Brain microvascular endothelial cell (primary cell): ENCODE measurements at regions not wholly inside any gene's neighbourhood (a gene's known extent, or its start where the extent isn't known, plus 50 kb on each side); places are given as distances from the start of the nearest gene placed in this dataset.
"Not testable (repeated sequence)": the region's sequence is repeated elsewhere in the genome, so short reads cannot be mapped to it uniquely, and the experiment has no call there.

Source experiments
- DNase-seq: peaks from one replicate; pipeline ENCODE4 v3.0.0-alpha.2; 2020
- H3K27ac ChIP-seq: fragments of 250-450 bp; sonication (Bioruptor Pico); 2 replicates; pipeline ENCODE4 v1.5.1; 2020; ENCODE audit warnings: mild to moderate bottlenecking, moderate library complexity
- H3K27me3 ChIP-seq: fragments of 250-450 bp; sonication (Bioruptor Pico); replicated peaks from 2 replicates; pipeline ENCODE4 v1.5.1; 2020; ENCODE audit warnings: mild to moderate bottlenecking
- H3K36me3 ChIP-seq: fragments of 250-450 bp; sonication (Bioruptor Pico); replicated peaks from 2 replicates; pipeline ENCODE4 v1.5.1; 2020; ENCODE audit warnings: mild to moderate bottlenecking
- H3K4me3 ChIP-seq: 2 replicates; pipeline ENCODE4 v1.5.1; 2011; ENCODE audit warnings: low read depth, mild to moderate bottlenecking, control low read depth, low read length, moderate library complexity
- in situ Hi-C: cut with HindIII; loops from 2 replicates; pipeline ENCODE4 v1.10.0; 2017; ENCODE audit warnings: low sequenced_read_pairs, low pct_ligation_motif_present
- TF ChIP-seq, protein P1 (sequence below): IDR thresholded peaks from 2 replicates; pipeline ENCODE4 v1.5.1; 2011; ENCODE audit warnings: low read depth, mild to moderate bottlenecking, moderate library complexity, low read length, control low read depth, inconsistent platforms; ENCODE audit errors: missing control alignments

DNA sequence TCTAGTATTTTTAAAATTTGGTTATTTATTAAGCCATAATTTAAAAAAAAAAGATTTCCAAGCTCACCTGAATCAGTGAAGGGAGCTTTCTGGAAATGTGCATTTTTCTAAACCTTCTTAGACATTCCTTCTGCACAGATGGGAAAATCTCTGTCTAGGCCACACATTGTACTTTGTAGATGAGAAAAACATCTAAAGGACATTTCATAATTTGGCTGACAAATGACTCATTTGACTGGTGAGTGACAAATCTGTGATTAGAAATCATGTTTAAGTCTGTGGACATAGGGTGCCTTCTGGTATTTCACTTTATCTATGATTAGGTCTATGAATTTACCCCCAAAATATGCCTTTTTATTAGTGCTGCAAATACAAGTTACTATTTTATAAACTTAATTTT is 1044.9 kb upstream of the FLRT2 start:
- TF ChIP-seq, protein P1, sequence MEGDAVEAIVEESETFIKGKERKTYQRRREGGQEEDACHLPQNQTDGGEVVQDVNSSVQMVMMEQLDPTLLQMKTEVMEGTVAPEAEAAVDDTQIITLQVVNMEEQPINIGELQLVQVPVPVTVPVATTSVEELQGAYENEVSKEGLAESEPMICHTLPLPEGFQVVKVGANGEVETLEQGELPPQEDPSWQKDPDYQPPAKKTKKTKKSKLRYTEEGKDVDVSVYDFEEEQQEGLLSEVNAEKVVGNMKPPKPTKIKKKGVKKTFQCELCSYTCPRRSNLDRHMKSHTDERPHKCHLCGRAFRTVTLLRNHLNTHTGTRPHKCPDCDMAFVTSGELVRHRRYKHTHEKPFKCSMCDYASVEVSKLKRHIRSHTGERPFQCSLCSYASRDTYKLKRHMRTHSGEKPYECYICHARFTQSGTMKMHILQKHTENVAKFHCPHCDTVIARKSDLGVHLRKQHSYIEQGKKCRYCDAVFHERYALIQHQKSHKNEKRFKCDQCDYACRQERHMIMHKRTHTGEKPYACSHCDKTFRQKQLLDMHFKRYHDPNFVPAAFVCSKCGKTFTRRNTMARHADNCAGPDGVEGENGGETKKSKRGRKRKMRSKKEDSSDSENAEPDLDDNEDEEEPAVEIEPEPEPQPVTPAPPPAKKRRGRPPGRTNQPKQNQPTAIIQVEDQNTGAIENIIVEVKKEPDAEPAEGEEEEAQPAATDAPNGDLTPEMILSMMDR = no peak
- H3K27me3 ChIP-seq = no peaks in the 10 kb centered on the region
- in situ Hi-C loops = no loop called here
- no peaks in the 10 kb centered on the region for H3K36me3 ChIP-seq
- H3K27ac ChIP-seq = no peak overlapping the region
- H3K4me3 ChIP-seq = no peak overlapping the region
- no peak for DNase-seq

DNA sequence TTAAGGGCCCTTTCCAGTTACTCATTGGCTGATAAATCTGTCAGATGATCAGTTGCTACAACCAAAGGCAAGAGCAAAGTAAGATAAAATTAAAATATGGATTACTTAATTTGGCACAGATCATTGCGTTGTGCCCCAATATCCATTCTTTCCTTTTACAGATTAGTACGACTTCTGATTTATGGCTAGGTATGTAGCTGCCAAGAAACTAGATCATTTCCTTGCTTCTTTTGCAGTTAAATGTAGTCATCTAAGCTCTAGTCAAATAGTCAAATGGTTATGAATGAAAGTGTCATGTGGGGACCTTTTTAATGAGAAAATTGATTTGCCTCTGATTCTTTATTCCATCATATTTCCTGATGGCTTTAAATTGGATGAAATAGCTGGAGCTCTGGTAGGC is 1039.9 kb upstream of the FLRT2 start:
- Histone ChIP-seq H3K27ac (no peak overlapping the region), H3K4me3 (no peak overlapping the region), H3K36me3 (no peaks in the 10 kb centered on the region), H3K27me3 (no peaks in the 10 kb centered on the region)
- TF ChIP-seq, protein P1 = no peak
- in situ Hi-C loops = no loop called here
- no peak for DNase-seq

DNA sequence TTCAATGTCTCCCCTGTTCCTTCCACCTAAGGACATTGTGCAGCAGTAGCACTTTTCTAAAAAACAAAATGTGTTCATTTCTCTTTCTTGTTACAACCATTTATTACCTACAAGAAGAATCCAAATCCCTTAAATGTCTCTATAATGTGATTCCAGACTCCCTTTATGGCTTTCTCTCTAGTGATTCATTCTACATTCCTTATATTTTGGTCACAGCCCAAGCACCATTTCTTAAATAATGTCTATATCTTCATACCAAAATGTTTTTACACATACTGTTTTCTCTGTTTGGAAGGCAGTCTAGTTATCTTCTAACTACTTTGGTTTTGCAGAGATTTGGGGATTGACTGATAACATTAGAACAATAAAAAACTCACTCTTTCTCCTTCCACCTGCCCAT is 1037.3 kb upstream of the FLRT2 start:
- no peaks in the 10 kb centered on the region for H3K27me3 ChIP-seq
- no peak overlapping the region for H3K27ac ChIP-seq
- DNase-seq = no peak
- TF ChIP-seq, protein P1 = no peak
- no peak overlapping the region for H3K4me3 ChIP-seq
- no peaks in the 10 kb centered on the region for H3K36me3 ChIP-seq
- in situ Hi-C loops = no loop called here

DNA sequence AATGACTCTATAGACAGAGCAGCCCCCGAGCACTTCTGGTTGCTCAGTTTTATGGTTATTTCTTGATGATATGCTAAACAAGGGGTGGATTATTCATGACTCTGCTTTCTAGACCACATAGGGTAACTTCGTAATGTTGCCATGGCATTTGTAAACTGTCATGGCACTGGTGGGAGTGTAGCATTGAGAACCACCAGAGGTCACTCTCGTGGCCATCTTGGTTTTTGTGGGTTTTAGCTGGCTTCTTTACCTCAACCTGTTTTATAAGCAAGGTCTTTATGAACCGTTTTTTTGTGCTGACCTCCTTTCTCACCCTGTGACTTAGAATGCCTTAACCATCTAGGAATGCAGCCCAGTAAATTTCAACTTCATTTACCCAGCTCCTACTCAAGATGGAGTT is 1036.2 kb upstream of the FLRT2 start:
- Histone ChIP-seq H3K4me3 (no peak overlapping the region), H3K36me3 (no peaks in the 10 kb centered on the region), H3K27ac (no peak overlapping the region), H3K27me3 (no peaks in the 10 kb centered on the region)
- in situ Hi-C loops = no loop called here
- TF ChIP-seq, protein P1 = peak; percentile 19
- DNase-seq = peak; percentile 29

DNA sequence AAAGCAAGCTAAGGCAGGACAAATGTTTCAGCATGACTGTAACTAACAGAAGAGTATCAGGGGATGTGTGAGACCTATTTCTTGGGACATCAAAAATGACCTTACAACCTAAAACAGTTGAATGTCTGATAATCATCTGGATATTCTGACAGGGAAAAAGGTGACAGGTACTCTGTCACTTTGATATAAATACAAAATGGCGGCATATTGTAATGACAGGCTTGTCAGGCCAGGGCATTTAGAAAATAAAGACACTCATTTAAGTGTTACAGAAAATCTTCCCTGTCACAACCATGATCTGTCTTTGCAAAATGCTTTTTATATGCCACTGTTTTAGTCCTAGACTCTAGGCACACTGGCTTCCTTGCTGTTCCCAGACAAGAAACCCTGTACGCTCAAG is 1033.3 kb upstream of the FLRT2 start:
- in situ Hi-C loops = no loop called here
- TF ChIP-seq, protein P1 = no peak

DNA sequence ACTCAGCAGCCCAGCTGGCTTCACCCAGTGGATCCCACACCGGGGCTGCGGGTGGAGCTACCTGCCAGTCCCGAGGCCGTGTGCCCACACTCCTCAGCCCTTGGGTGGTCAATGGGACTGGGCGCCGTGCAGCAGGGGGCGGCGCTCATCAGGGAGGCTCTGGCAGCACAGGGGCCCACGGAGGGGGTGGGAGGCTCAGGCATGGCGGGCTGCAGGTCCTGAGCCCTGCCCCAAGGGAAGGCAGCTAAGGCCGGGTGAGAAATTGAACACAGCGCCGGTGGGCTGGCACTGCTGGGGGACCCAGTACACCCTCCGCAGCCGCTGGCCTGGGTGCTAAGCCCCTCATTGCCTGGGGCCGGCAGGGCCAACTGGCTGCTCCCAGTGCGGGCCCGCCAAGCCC is 1017.1 kb upstream of the FLRT2 start:
- H3K27ac ChIP-seq, in situ Hi-C loops, H3K36me3 ChIP-seq, H3K4me3 ChIP-seq, H3K27me3 ChIP-seq, DNase-seq: not testable (repeated sequence)

More for the DNA sequence above, 1033.3 kb upstream of the FLRT2 start:
- no peak for DNase-seq
- Histone ChIP-seq H3K4me3 (no peak overlapping the region), H3K27ac (no peak overlapping the region), H3K27me3 (no peaks in the 10 kb centered on the region), H3K36me3 (no peaks in the 10 kb centered on the region)
